Trophoblast cell (in vitro differentiated cells and primary cell): ENCODE measurements at regions not wholly inside any gene's neighbourhood (a gene's known extent, or its start where the extent isn't known, plus 50 kb on each side); places are given as distances from the start of the nearest gene placed in this dataset.

ENCODE experiments used
- DNase-seq, 2 donors: peaks; one replicate each; pipeline ENCODE4 v3.0.0-alpha.2; 2016
- H2AFZ ChIP-seq: 2 replicates; pipeline ENCODE4 v1.6.1; 2013; ENCODE audit warnings: low read length, moderate library complexity, mild to moderate bottlenecking; ENCODE audit not compliant: insufficient read depth, poor library complexity
- H2AK5ac ChIP-seq: 2 replicates; pipeline ENCODE4 v1.6.1; 2013; ENCODE audit warnings: mild to moderate bottlenecking, low read length
- H2BK120ac ChIP-seq: 2 replicates; pipeline ENCODE4 v1.6.1; 2013; ENCODE audit warnings: low read length, mild to moderate bottlenecking, moderate library complexity; ENCODE audit not compliant: insufficient read depth, poor library complexity
- H2BK12ac ChIP-seq: 2 replicates; pipeline ENCODE4 v1.6.1; 2013; ENCODE audit warnings: mild to moderate bottlenecking, low read length, moderate library complexity
- H2BK5ac ChIP-seq: 2 replicates; pipeline ENCODE4 v1.6.1; 2013; ENCODE audit warnings: low read length, low read depth, moderate library complexity, mild to moderate bottlenecking; ENCODE audit not compliant: poor library complexity
- H3K14ac ChIP-seq: 2 replicates; pipeline ENCODE4 v1.6.1; 2013; ENCODE audit warnings: mild to moderate bottlenecking, low read length
- H3K18ac ChIP-seq: 2 replicates; pipeline ENCODE4 v1.6.1; 2013; ENCODE audit warnings: mild to moderate bottlenecking, low read length
- H3K23ac ChIP-seq: 2 replicates; pipeline ENCODE4 v1.6.1; 2013; ENCODE audit warnings: low read length
- H3K27ac ChIP-seq: 2 replicates; pipeline ENCODE4 v1.5.1; 2013; ENCODE audit warnings: low read depth, mild to moderate bottlenecking, inconsistent platforms, low read length, moderate library complexity
- H3K27me3 ChIP-seq: 2 replicates; pipeline ENCODE4 v1.6.1; 2013; ENCODE audit warnings: inconsistent platforms, mild to moderate bottlenecking, low read length, moderate library complexity; ENCODE audit not compliant: insufficient read depth
- H3K36me3 ChIP-seq, 2 experiments: 1 replicate in 1 of 2; 2 replicates in 1 of 2; pipeline ENCODE4 v1.6.1; 2013; ENCODE audit warnings: low read length in 2 of 2, mild to moderate bottlenecking in 2 of 2, moderate library complexity in 1 of 2; ENCODE audit not compliant: insufficient read depth in 2 of 2, control insufficient read depth in 1 of 2
- H3K4ac ChIP-seq: 2 replicates; pipeline ENCODE4 v1.6.1; 2013; ENCODE audit warnings: low read depth, mild to moderate bottlenecking, low read length, moderate library complexity
- H3K4me1 ChIP-seq, 2 experiments: 1 replicate in 1 of 2; 2 replicates in 1 of 2; pipeline ENCODE4 v1.6.1; 2013; ENCODE audit warnings: low read length in 2 of 2, mild to moderate bottlenecking in 2 of 2, moderate library complexity in 1 of 2; ENCODE audit not compliant: insufficient read depth in 2 of 2, control insufficient read depth in 1 of 2
- H3K4me2 ChIP-seq: 2 replicates; pipeline ENCODE4 v1.6.1; 2013; ENCODE audit warnings: inconsistent platforms, mild to moderate bottlenecking, low read length, moderate library complexity
- H3K4me3 ChIP-seq: 2 replicates; pipeline ENCODE4 v1.5.1; 2013; ENCODE audit warnings: mild to moderate bottlenecking, low read depth, low read length, inconsistent platforms
- H3K79me1 ChIP-seq: one replicate; pipeline ENCODE4 v1.6.1; 2013; ENCODE audit warnings: low read length
- H3K79me2 ChIP-seq: 2 replicates; pipeline ENCODE4 v1.6.1; 2013; ENCODE audit warnings: low read length, mild to moderate bottlenecking; ENCODE audit not compliant: control insufficient read depth, insufficient read depth, poor library complexity
- H3K9ac ChIP-seq: 2 replicates; pipeline ENCODE4 v1.6.1; 2013; ENCODE audit warnings: mild to moderate bottlenecking, low read length
- H3K9me3 ChIP-seq: 2 replicates; pipeline ENCODE4 v1.6.1; 2013; ENCODE audit warnings: low read depth, mild to moderate bottlenecking, control low read depth, inconsistent platforms, low read length; ENCODE audit not compliant: insufficient read depth
- H4K12ac ChIP-seq: 2 replicates; pipeline ENCODE4 v1.6.1; 2013; ENCODE audit warnings: low read depth, mild to moderate bottlenecking, low read length, moderate library complexity
- H4K8ac ChIP-seq: 2 replicates; pipeline ENCODE4 v1.6.1; 2013; ENCODE audit warnings: low read depth, mild to moderate bottlenecking, low read length, moderate library complexity
- H4K91ac ChIP-seq: one replicate; pipeline ENCODE4 v1.6.1; 2013; ENCODE audit warnings: low read depth, mild to moderate bottlenecking, low read length, moderate library complexity
- WGBS: extraction: QIAGEN DNeasy Blood & Tissue Kit; methylation state at CpG from one replicate; pipeline ENCODE4 v1.1.7; 2013; ENCODE audit warnings: missing lambda C conversion rate; ENCODE audit not compliant: insufficient read length, insufficient coverage; ENCODE audit errors: extremely low coverage; 5-methylcytosine and 5-hydroxymethylcytosine counted together

GRCh38 chr2:19480673-19481072, 122.2 kb upstream of the OSR1 start:
- no peak overlapping the region for H3K4me3 ChIP-seq
- no peaks in the 10 kb centered on the region for H3K79me1 ChIP-seq
- no peak overlapping the region for H3K4me2 ChIP-seq
- no peak overlapping the region for H3K14ac ChIP-seq
- H2BK5ac ChIP-seq = no peak overlapping the region
- H3K23ac ChIP-seq = no peak overlapping the region
- H2AK5ac ChIP-seq = no peak overlapping the region
- H3K27ac ChIP-seq = no peak overlapping the region
- H3K4ac ChIP-seq = no peak overlapping the region
- H4K8ac ChIP-seq = no peak overlapping the region
- no peaks in the 10 kb centered on the region for H3K36me3 ChIP-seq
- no peaks in the 10 kb centered on the region for H3K27me3 ChIP-seq
- H3K18ac ChIP-seq = no peak overlapping the region
- H3K79me2 ChIP-seq = no peaks in the 10 kb centered on the region
- no CpG with 5 or more reads among the region's 5 CpGs for WGBS
- H3K9me3 ChIP-seq = no peaks in the 10 kb centered on the region
- no peak overlapping the region for H3K9ac ChIP-seq
- no peak for DNase-seq
- H4K91ac ChIP-seq = no peak overlapping the region
- no peak overlapping the region for H2BK120ac ChIP-seq
- H3K4me1 ChIP-seq = peaks cover 0 to 2% of the 10 kb centered on the region in 2 experiments
- no peak overlapping the region for H2AFZ ChIP-seq
- no peak overlapping the region for H2BK12ac ChIP-seq
- no peak overlapping the region for H4K12ac ChIP-seq

- Histone ChIP-seq H3K9me3 (no peaks in the 10 kb centered on the region), H2BK5ac (no peak overlapping the region), H3K23ac (no peak overlapping the region), H3K79me2 (no peaks in the 10 kb centered on the region), H3K36me3 (no peaks in the 10 kb centered on the region), H3K4ac (no peak overlapping the region), H2AFZ (no peak overlapping the region), H4K8ac (no peak overlapping the region), H3K27ac (no peak overlapping the region), H3K27me3 (no peaks in the 10 kb centered on the region), H2AK5ac (no peak overlapping the region), H4K12ac (no peak overlapping the region), H2BK120ac (no peak overlapping the region), H4K91ac (no peak overlapping the region), H3K4me3 (no peak overlapping the region), H3K79me1 (no peaks in the 10 kb centered on the region), H2BK12ac (no peak overlapping the region), H3K18ac (no peak overlapping the region), H3K4me2 (no peak overlapping the region), H3K9ac (no peak overlapping the region), H3K14ac (no peak overlapping the region), H3K4me1 (peaks cover 0 to 2% of the 10 kb centered on the region in 2 experiments)
- no peak for DNase-seq
- WGBS = no CpG with 5 or more reads among the region's 1 CpG
These were observed 121.2 kb upstream of the OSR1 start for GRCh38 chr2:19479666-19480065.

- Histone ChIP-seq H3K79me1 (no peaks in the 10 kb centered on the region), H3K14ac (no peak overlapping the region), H2AFZ (no peak overlapping the region), H4K8ac (no peak overlapping the region), H3K4me2 (no peak overlapping the region), H3K36me3 (no peaks in the 10 kb centered on the region), H4K12ac (no peak overlapping the region), H3K27ac (no peak overlapping the region), H4K91ac (no peak overlapping the region), H3K4me1 (peaks cover 0 to 2% of the 10 kb centered on the region in 2 experiments), H3K18ac (no peak overlapping the region), H3K27me3 (no peaks in the 10 kb centered on the region), H2BK12ac (no peak overlapping the region), H3K4me3 (no peak overlapping the region), H3K4ac (no peak overlapping the region), H2BK5ac (no peak overlapping the region), H3K23ac (no peak overlapping the region), H3K79me2 (no peaks in the 10 kb centered on the region), H3K9ac (no peak overlapping the region), H2AK5ac (no peak overlapping the region), H3K9me3 (no peaks in the 10 kb centered on the region), H2BK120ac (no peak overlapping the region)
- no peak for DNase-seq
- no CpG with 5 or more reads among the region's 1 CpG for WGBS
These were observed 120.0 kb upstream of the OSR1 start for GRCh38 chr2:19478409-19478808.

- Histone ChIP-seq H3K79me1 (no peaks in the 10 kb centered on the region), H4K8ac (no peak overlapping the region), H2AFZ (no peak overlapping the region), H4K91ac (no peak overlapping the region), H3K18ac (no peak overlapping the region), H3K27me3 (no peaks in the 10 kb centered on the region), H3K9ac (no peak overlapping the region), H2BK12ac (no peak overlapping the region), H3K23ac (no peak overlapping the region), H3K4me2 (no peak overlapping the region), H2BK120ac (no peak overlapping the region), H4K12ac (no peak overlapping the region), H3K9me3 (no peaks in the 10 kb centered on the region), H3K4me3 (no peak overlapping the region), H3K36me3 (no peaks in the 10 kb centered on the region), H2BK5ac (no peak overlapping the region), H3K4me1 (peaks cover 0 to 2% of the 10 kb centered on the region in 2 experiments), H3K27ac (no peak overlapping the region), H3K14ac (no peak overlapping the region), H3K79me2 (no peaks in the 10 kb centered on the region), H3K4ac (no peak overlapping the region), H2AK5ac (no peak overlapping the region)
- DNase-seq = no peak
- no CpG with 5 or more reads among the region's 2 CpGs for WGBS
These were observed 117.9 kb upstream of the OSR1 start for GRCh38 chr2:19476327-19476726.
